HEK293T (cell line): ENCODE measurements at regions not wholly inside any gene's neighbourhood (a gene's known extent, or its start where the extent isn't known, plus 50 kb on each side); places are given as distances from the start of the nearest gene placed in this dataset.

Experiments
- CTCF ChIA-PET: fragments of 350-600 bp; formaldehyde crosslinking; extraction: SDS; loops from one replicate; lab custom pipeline; 2021; ENCODE audit warnings: antibody characterized with exemption, inconsistent platforms; lab: Yijun Ruan, JAX
- POLR2A ChIA-PET: fragments of 350-600 bp; formaldehyde crosslinking; extraction: SDS; loops from one replicate; lab custom pipeline; 2020; ENCODE audit warnings: antibody characterized with exemption, inconsistent platforms; lab: Yijun Ruan, JAX
- DNase-seq: peaks from one replicate; pipeline ENCODE4 v3.0.0; 2012; ENCODE audit warnings: mixed read lengths; ENCODE audit errors: extremely low spot score
- ARNT ChIP-seq: fragments of 450-650 bp; IDR thresholded peaks from 2 replicates; pipeline ENCODE4 v1.6.1; 2017; ENCODE audit warnings: mild to moderate bottlenecking
- BHLHE40 ChIP-seq: fragments of 450-650 bp; IDR thresholded peaks from 2 replicates; pipeline ENCODE4 v1.6.1; 2016; ENCODE audit warnings: mild to moderate bottlenecking, moderate library complexity, borderline replicate concordance
- CTBP1 ChIP-seq: fragments of 450-650 bp; IDR thresholded peaks from 2 replicates; pipeline ENCODE4 v1.6.1; 2016; ENCODE audit warnings: borderline replicate concordance
- ELF4 ChIP-seq: fragments of 450-650 bp; IDR thresholded peaks from 2 replicates; pipeline ENCODE4 v1.6.1; 2017; ENCODE audit warnings: antibody characterized with exemption
- FOXA1 ChIP-seq: fragments of 450-650 bp; IDR thresholded peaks from 2 replicates; pipeline ENCODE4 v1.6.1; 2016; ENCODE audit warnings: mild to moderate bottlenecking
- FOXK2 ChIP-seq: fragments of 450-650 bp; IDR thresholded peaks from 2 replicates; pipeline ENCODE4 v1.6.1; 2016; ENCODE audit warnings: mild to moderate bottlenecking
- FOXM1 ChIP-seq: fragments of 450-650 bp; IDR thresholded peaks from 2 replicates; pipeline ENCODE4 v1.6.1; 2017; ENCODE audit warnings: mild to moderate bottlenecking, borderline replicate concordance
- HDGF ChIP-seq: fragments of 450-650 bp; IDR thresholded peaks from 2 replicates; pipeline ENCODE4 v1.6.1; 2017; ENCODE audit warnings: antibody characterized with exemption, borderline replicate concordance
- L3MBTL2 ChIP-seq: fragments of 450-650 bp; conservative IDR thresholded peaks from 2 replicates; pipeline ENCODE4 v1.6.1; 2016; ENCODE audit warnings: mild to moderate bottlenecking
- LEF1 ChIP-seq: fragments of 450-650 bp; IDR thresholded peaks from 2 replicates; pipeline ENCODE4 v1.6.1; 2017; ENCODE audit warnings: mild to moderate bottlenecking, borderline replicate concordance
- NFRKB ChIP-seq: fragments of 450-650 bp; IDR thresholded peaks from 2 replicates; pipeline ENCODE4 v1.6.1; 2016; ENCODE audit warnings: mild to moderate bottlenecking, moderate library complexity
- PKNOX1 ChIP-seq: fragments of 450-650 bp; IDR thresholded peaks from 2 replicates; pipeline ENCODE4 v1.6.1; 2016
- SP1 ChIP-seq: fragments of 450-650 bp; IDR thresholded peaks from 2 replicates; pipeline ENCODE4 v1.6.1; 2017
- SUZ12 ChIP-seq: fragments of 450-650 bp; IDR thresholded peaks from 2 replicates; pipeline ENCODE4 v1.6.1; 2016; ENCODE audit warnings: mild to moderate bottlenecking
- TARDBP ChIP-seq: fragments of 450-650 bp; IDR thresholded peaks from 2 replicates; pipeline ENCODE4 v1.6.1; 2016
- ZNF384 ChIP-seq: fragments of 450-650 bp; IDR thresholded peaks from 2 replicates; pipeline ENCODE4 v1.6.1; 2016

GRCh38 chr1:55618199-55618598, 403.0 kb upstream of the USP24 start:
- no peak for TF ChIP-seq ELF4
- ChIA-PET POLR2A (no interaction called here), CTCF (no interaction called here)
- DNase-seq: no peak

GRCh38 chr1:55617288-55617982, 402.3 kb upstream of the USP24 start:
- POLR2A ChIA-PET: no interaction called here
- TF ChIP-seq PKNOX1 (no peak), HDGF (no peak), TARDBP (no peak), LEF1 (no peak), NFRKB (no peak)
- no peak for DNase-seq
- CTCF ChIA-PET: no interaction called here

- CTCF ChIA-PET: no interaction called here
- POLR2A ChIA-PET: no interaction called here
- DNase-seq: no peak
Observed at GRCh38 chr1:55612988-55613387, 397.8 kb upstream of the USP24 start.

GRCh38 chr1:55611123-55611522, 396.0 kb upstream of the USP24 start:
- DNase-seq: no peak
- POLR2A ChIA-PET: no interaction called here
- no peak for TF ChIP-seq ARNT
- no peak for TF ChIP-seq ZNF384
- TF ChIP-seq SUZ12: no peak
- no peak for TF ChIP-seq LEF1
- no peak for TF ChIP-seq ELF4
- no peak for TF ChIP-seq L3MBTL2
- TF ChIP-seq FOXA1: no peak
- TF ChIP-seq PKNOX1: no peak
- no peak for TF ChIP-seq NFRKB
- no peak for TF ChIP-seq TARDBP
- no peak for TF ChIP-seq HDGF
- no peak for TF ChIP-seq CTBP1
- no peak for TF ChIP-seq BHLHE40
- no peak for TF ChIP-seq SP1
- TF ChIP-seq FOXM1: no peak
- no peak for TF ChIP-seq FOXK2
- CTCF ChIA-PET: no interaction called here

More at GRCh38 chr1:55612988-55613387, 397.8 kb upstream of the USP24 start:
- TF ChIP-seq HDGF (no peak), SP1 (no peak), FOXM1 (no peak), TARDBP (no peak), ELF4 (no peak), BHLHE40 (no peak), NFRKB (no peak), FOXK2 (no peak), FOXA1 (no peak), ARNT (no peak), PKNOX1 (no peak)

- TF ChIP-seq NFRKB (no peak), BHLHE40 (no peak), ZNF384 (no peak), LEF1 (no peak), FOXK2 (no peak)
- POLR2A ChIA-PET: no interaction called here
- no peak for DNase-seq
- CTCF ChIA-PET: no interaction called here
Observed at GRCh38 chr1:55610203-55610602, 395.0 kb upstream of the USP24 start.

GRCh38 chr1:55609630-55610029, 394.5 kb upstream of the USP24 start:
- ChIA-PET CTCF (no interaction called here), POLR2A (no interaction called here)
- DNase-seq: no peak
- TF ChIP-seq PKNOX1 (no peak), ZNF384 (no peak), L3MBTL2 (no peak), FOXK2 (no peak), FOXM1 (no peak), ELF4 (no peak), BHLHE40 (no peak), NFRKB (no peak), CTBP1 (no peak), TARDBP (no peak), LEF1 (no peak), FOXA1 (no peak), SUZ12 (no peak)

- ChIA-PET POLR2A (no interaction called here), CTCF (interaction anchor here (0.6 kb wide), 1 partner anchor 1008 kb away, joined by 3 read pairs; no protein-coding TSS in a partner anchor)
- TF ChIP-seq PKNOX1 (no peak), FOXA1 (no peak), ZNF384 (no peak), HDGF (no peak), FOXK2 (no peak), ELF4 (no peak), SUZ12 (no peak), NFRKB (no peak), CTBP1 (no peak), L3MBTL2 (no peak), BHLHE40 (no peak), FOXM1 (no peak), LEF1 (no peak), TARDBP (no peak), ARNT (no peak), SP1 (no peak)
- DNase-seq: no peak
Observed at GRCh38 chr1:55605155-55605554, 390.0 kb upstream of the USP24 start.
